ENCODE measurements at regions not wholly inside any gene's neighbourhood (a gene's known extent, or its start where the extent isn't known, plus 50 kb on each side); places are given as distances from the start of the nearest gene placed in this dataset.

GRCh38 chr3:145639003-145639606 is 521.9 kb downstream of the PLOD2 start:
- TF ChIP-seq CTCF (IDR thresholded peaks at IDR 0.05; ENCODE audit: low read depth, low read length, poor library complexity, severe bottlenecking), result no peak
- TF ChIP-seq EZH2phosphoT487 (IDR thresholded peaks at IDR 0.05; ENCODE audit: borderline replicate concordance, low read length), result no peak

All from DOHH2 (cell line).